ENCODE measurements at regions not wholly inside any gene's neighbourhood (a gene's known extent, or its start where the extent isn't known, plus 50 kb on each side); places are given as distances from the start of the nearest gene placed in this dataset.

DNA sequence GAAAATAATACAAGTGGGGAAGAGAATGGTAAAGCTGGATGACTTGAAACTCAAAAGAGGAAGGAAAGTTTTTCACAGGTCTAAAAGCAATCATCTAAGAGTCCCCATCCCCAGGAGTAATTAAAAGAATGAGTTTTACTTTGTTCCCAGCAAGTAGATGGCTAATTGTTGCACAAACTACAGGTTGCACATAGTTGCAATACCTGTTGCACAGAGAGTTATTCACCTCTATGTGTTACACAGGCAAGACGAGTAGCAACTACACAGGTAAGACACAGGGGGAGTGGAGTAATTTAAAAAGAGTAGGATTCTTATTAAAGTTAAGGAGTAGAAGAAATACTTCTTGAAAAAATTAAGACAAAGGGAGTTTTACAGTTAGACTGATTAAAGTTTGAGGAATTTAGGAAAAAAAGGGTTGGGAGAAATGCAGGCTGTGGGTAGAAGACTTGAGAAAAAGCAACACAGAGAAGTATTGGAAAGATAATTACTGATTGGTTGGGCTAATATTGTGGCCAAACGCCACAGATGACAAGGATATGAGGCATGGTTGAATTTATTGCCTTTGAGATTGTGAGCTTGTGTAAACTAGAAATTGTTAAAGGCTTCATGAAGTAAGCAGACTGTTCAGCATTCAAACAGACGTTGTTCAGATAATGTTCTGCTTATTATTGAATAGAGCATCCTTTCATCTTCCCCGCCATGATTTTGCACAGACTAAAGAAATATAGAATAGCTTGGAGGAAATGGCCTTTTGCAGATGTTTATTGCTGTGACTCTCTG is 699.3 kb downstream of the NR4A2 start:
- H4K20me1 ChIP-seq = no peaks in the 10 kb centered on the region
- H3K27me3 ChIP-seq = no peaks in the 10 kb centered on the region
- no peaks in the 10 kb centered on the region for H3K9me3 ChIP-seq
- no peak overlapping the region for H3K4me3 ChIP-seq
- H3K4me1 ChIP-seq = no peaks in the 10 kb centered on the region
- no peak overlapping the region for H3K27ac ChIP-seq
- H3K36me3 ChIP-seq = no peaks in the 10 kb centered on the region
- no peak overlapping the region for H3K9ac ChIP-seq
- no peak for TF ChIP-seq Cebpa-rat (IDR thresholded peaks at IDR 0.05)
- no peak overlapping the region for H3K4me2 ChIP-seq

DNA sequence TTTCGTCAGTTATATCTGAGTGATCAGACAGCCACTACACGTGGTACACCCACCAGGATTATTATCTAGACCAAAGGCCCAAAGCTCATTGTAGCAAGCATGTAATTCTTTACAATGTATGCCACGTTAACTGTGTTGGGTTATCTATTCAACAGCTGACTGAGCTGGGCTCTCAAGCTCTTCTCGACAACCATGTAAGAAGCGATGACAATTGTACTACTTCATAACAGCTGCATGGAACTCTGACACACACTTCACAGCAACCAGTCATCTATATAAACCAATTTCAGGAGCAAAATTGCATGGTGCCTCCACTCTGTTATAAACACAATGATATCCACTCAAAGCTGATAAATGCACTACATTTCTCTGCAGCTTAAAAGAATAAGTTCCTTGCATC is 701.8 kb downstream of the NR4A2 start:
- no peak overlapping the region for H3K4me3 ChIP-seq
- no peak overlapping the region for H3K4me2 ChIP-seq
- no peak for TF ChIP-seq Cebpa-rat (IDR thresholded peaks at IDR 0.05)
- no peaks in the 10 kb centered on the region for H3K4me1 ChIP-seq
- H3K27me3 ChIP-seq = no peaks in the 10 kb centered on the region
- no peaks in the 10 kb centered on the region for H3K9me3 ChIP-seq
- H3K9ac ChIP-seq = no peak overlapping the region
- H3K36me3 ChIP-seq = no peaks in the 10 kb centered on the region
- H4K20me1 ChIP-seq = no peaks in the 10 kb centered on the region
- H3K27ac ChIP-seq = no peak overlapping the region

DNA sequence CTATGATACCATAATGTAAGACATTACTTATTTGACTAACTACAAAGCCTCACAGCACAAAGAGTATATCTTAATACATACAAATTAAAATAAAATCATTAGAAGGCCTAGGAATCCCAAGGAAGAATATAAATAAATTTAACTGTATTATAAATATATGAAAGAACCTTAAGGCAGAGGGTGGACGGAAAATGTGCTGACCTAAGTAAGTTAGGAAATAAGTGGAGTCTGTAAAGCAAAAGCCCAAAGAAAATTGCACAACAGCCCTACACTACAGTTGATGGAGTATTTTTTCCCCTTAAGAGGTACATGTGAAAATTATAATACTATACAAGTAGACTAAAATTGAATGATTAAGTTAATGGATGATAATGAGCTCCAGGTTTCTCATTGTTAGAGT is 710.1 kb downstream of the NR4A2 start:
- no peak overlapping the region for H3K4me2 ChIP-seq
- no peaks in the 10 kb centered on the region for H3K4me1 ChIP-seq
- H3K4me3 ChIP-seq = no peak overlapping the region
- TF ChIP-seq Cebpa-rat (IDR thresholded peaks at IDR 0.05) = no peak
- H3K9me3 ChIP-seq = no peaks in the 10 kb centered on the region
- H3K9ac ChIP-seq = no peak overlapping the region
- H4K20me1 ChIP-seq = no peaks in the 10 kb centered on the region
- H3K27ac ChIP-seq = no peak overlapping the region
- H3K36me3 ChIP-seq = no peaks in the 10 kb centered on the region
- no peaks in the 10 kb centered on the region for H3K27me3 ChIP-seq

DNA sequence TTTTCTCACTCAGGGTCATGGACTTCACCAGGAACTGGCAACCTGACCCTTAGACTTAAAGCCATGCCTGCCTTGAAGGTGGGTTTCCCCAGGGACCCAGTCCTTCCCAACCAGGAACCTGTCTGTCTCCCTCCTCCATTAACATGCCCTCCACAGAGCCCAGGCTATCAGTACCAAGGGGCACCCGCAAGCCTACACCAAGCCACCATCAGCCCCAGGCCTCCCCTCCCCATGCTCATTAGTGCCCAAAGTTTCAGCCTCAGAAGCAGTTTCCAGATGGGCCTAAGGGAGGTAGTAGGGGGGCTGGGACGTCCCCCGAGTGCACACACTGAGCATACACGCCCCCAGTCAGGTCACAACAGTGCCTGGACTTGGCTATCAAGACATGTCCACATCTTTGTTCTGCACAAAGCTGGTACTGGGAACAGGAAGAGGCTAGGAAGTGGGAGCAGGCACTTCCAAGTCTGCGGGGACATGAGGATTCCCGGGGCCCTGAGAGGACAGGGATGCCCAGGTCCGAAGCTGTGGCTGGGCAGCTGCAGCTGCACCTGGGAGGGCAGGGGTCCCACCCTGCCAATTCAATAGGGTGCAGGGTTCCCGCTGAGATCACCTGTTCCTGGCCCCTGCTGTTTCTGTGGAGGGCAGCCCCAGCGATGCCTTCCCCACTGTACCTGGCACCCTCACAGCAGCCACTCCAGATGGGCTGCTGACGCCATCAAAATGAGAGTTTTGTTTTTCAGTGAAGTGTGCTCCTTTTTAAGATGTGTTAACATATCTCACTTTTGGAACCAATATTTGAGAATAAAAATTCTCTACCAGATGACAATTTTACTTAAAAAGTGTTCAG is 731.4 kb downstream of the NR4A2 start:
- Histone ChIP-seq H3K9me3 (no peaks in the 10 kb centered on the region), H3K27me3 (no peaks in the 10 kb centered on the region), H3K9ac (no peak overlapping the region), H3K4me1 (no peaks in the 10 kb centered on the region), H3K4me3 (no peak overlapping the region), H3K4me2 (no peak overlapping the region), H3K27ac (no peak overlapping the region), H3K36me3 (no peaks in the 10 kb centered on the region), H4K20me1 (no peaks in the 10 kb centered on the region)
- TF ChIP-seq Cebpa-rat (IDR thresholded peaks at IDR 0.05) = no peak

- Histone ChIP-seq H3K36me3 (no peaks in the 10 kb centered on the region), H3K4me3 (no peak overlapping the region), H4K20me1 (no peaks in the 10 kb centered on the region), H3K4me1 (no peaks in the 10 kb centered on the region), H3K9ac (no peak overlapping the region), H3K9me3 (no peaks in the 10 kb centered on the region), H3K4me2 (no peak overlapping the region), H3K27ac (no peak overlapping the region), H3K27me3 (no peaks in the 10 kb centered on the region)
- no peak for TF ChIP-seq Cebpa-rat (IDR thresholded peaks at IDR 0.05)
Observed at GRCh38 chr2:155600296-155600695, 732.2 kb downstream of the NR4A2 start.

GRCh38 chr2:155599834-155600233 is 732.7 kb downstream of the NR4A2 start:
- no peak for TF ChIP-seq Cebpa-rat (IDR thresholded peaks at IDR 0.05)
- H3K36me3 ChIP-seq = no peaks in the 10 kb centered on the region

GRCh38 chr2:155583674-155584195 is 748.8 kb downstream of the NR4A2 start:
- Histone ChIP-seq H4K20me1 (no peaks in the 10 kb centered on the region), H3K9me3 (no peaks in the 10 kb centered on the region), H3K4me3 (no peak overlapping the region), H3K4me1 (no peaks in the 10 kb centered on the region), H3K27ac (no peak overlapping the region), H3K9ac (no peak overlapping the region), H3K27me3 (no peaks in the 10 kb centered on the region), H3K4me2 (no peak overlapping the region), H3K36me3 (no peaks in the 10 kb centered on the region)
- no peak for TF ChIP-seq Cebpa-rat (IDR thresholded peaks at IDR 0.05)

More at GRCh38 chr2:155599834-155600233, 732.7 kb downstream of the NR4A2 start:
- Histone ChIP-seq H3K4me3 (no peak overlapping the region), H3K9ac (no peak overlapping the region), H3K27ac (no peak overlapping the region), H3K9me3 (no peaks in the 10 kb centered on the region), H3K4me2 (no peak overlapping the region), H3K4me1 (no peaks in the 10 kb centered on the region), H3K27me3 (no peaks in the 10 kb centered on the region), H4K20me1 (no peaks in the 10 kb centered on the region)

- no peak for TF ChIP-seq Cebpa-rat (IDR thresholded peaks at IDR 0.05)
- Histone ChIP-seq H3K9me3 (no peaks in the 10 kb centered on the region), H3K27ac (no peak overlapping the region), H3K4me2 (no peak overlapping the region), H4K20me1 (no peaks in the 10 kb centered on the region), H3K9ac (no peak overlapping the region), H3K4me1 (no peaks in the 10 kb centered on the region), H3K27me3 (no peaks in the 10 kb centered on the region), H3K4me3 (no peak overlapping the region), H3K36me3 (no peaks in the 10 kb centered on the region)
Observed at GRCh38 chr2:155574941-155575340, 757.6 kb downstream of the NR4A2 start.

GRCh38 chr2:155547571-155547970 is 785.0 kb downstream of the NR4A2 start:
- no peaks in the 10 kb centered on the region for H3K27me3 ChIP-seq
- no peaks in the 10 kb centered on the region for H3K9me3 ChIP-seq
- H3K4me3 ChIP-seq = no peak overlapping the region
- no peaks in the 10 kb centered on the region; the same call in 1 of the 2 replicates for H3K4me1 ChIP-seq
- H3K36me3 ChIP-seq = no peaks in the 10 kb centered on the region
- H4K20me1 ChIP-seq = no peaks in the 10 kb centered on the region
- peak overlapping the region; percentile 28 for H3K4me2 ChIP-seq
- no peak overlapping the region for H3K27ac ChIP-seq
- no peak for TF ChIP-seq Cebpa-rat (IDR thresholded peaks at IDR 0.05)
- H3K9ac ChIP-seq = no peak overlapping the region

Measured in BLaER1 (cell line).